ENCODE measurements at regions not wholly inside any gene's neighbourhood (a gene's known extent, or its start where the extent isn't known, plus 50 kb on each side); places are given as distances from the start of the nearest gene placed in this dataset.

DNA sequence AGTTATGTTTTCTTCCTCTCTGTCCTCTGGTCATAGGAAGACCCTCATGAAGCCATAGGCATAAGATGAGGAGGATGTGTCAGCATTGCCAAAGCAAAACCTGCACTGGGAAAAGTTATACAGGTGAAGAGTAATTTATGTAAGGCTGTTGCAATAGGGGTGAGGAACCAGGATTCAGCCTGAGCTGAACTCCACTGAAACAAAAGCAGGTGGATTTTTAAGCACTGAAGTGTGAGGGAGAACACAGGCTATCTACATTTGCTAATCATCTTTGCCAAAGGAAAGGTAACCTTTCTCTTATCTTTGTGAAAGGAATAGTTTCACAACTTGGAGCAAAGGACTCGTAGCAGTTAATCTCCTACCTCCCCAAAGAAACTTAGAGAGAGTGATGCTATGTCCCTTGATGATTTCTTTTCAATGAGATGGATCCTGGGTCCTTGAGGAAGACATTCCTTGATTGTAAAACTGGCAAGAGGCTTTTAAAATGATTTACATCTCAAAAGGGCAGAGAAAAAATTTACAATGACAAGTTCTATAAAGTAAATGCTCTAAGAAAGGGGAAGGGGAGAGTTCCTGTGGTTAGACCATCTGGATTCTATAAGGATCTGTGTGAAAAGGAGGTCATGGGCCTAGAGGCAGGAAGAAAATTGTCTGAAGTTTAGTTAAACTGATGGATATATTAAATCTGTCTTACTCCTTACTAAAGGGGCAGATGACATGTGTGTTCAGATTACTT, 385.4 kb upstream of the CDH7 start:
- 11 to 55% methylated on average over 1 of the region's 1 CpG for WGBS, 2 donors
- no peak overlapping the region for H3K27ac ChIP-seq
- intact Hi-C loops (cut with DNase I): no loop called here
- no peak for DNase-seq
- ATAC-seq: no peak
- no peaks in the 10 kb centered on the region for H3K36me3 ChIP-seq (replicated peaks in 1 of 2; ENCODE audit: insufficient read depth in 1 of 2, low read depth in 2 of 2)
- H3K9me3 ChIP-seq: no peaks in the 10 kb centered on the region
- H3K4me1 ChIP-seq: no peaks in the 10 kb centered on the region
- no peak overlapping the region for H3K4me3 ChIP-seq
- no peaks in the 10 kb centered on the region for H3K27me3 ChIP-seq
- TF ChIP-seq POLR2A (IDR thresholded peaks at IDR 0.05) (no peak), CTCF (IDR thresholded peaks at IDR 0.05) (no peak)

- Histone ChIP-seq H3K4me1 (no peaks in the 10 kb centered on the region), H3K9me3 (no peaks in the 10 kb centered on the region), H3K27ac (no peak overlapping the region), H3K36me3 (replicated peaks in 1 of 2; ENCODE audit: insufficient read depth in 1 of 2, low read depth in 2 of 2) (no peaks in the 10 kb centered on the region), H3K4me3 (no peak overlapping the region), H3K27me3 (no peaks in the 10 kb centered on the region)
- TF ChIP-seq CTCF (IDR thresholded peaks at IDR 0.05) (no peak), POLR2A (IDR thresholded peaks at IDR 0.05) (no peak)
- intact Hi-C loops (cut with DNase I): no loop called here
- DNase-seq: no peak
- 48 to 51% methylated on average over 4 of the region's 4 CpGs for WGBS, 2 donors
- no peak for ATAC-seq
These were observed 386.7 kb upstream of the CDH7 start for GRCh38 chr18:65363911-65364632.

DNA sequence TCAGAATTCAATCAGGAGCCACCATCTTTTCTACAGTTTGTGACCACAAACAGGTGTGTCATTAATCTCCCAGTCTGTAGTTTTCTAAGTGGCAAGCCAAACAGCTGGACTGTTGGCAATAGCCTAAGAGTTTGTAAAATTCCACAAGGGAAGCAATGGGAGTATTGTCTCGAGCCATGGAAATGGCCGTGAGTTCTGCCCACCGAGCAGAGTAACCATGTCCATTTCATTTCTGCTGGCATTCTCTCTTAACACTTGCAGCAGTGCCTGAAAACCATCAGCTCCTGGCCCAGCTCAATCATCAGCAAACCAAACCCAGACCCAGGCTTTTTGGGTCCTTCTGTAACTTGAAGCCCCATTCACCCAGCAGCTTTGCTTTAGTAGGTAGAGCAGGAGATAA, 387.8 kb upstream of the CDH7 start:
- TF ChIP-seq CTCF (IDR thresholded peaks at IDR 0.05) (no peak), POLR2A (IDR thresholded peaks at IDR 0.05) (no peak)
- intact Hi-C loops (cut with DNase I): no loop called here
- ATAC-seq (no peak), DNase-seq (no peak)
- no peaks in the 10 kb centered on the region for H3K36me3 ChIP-seq (replicated peaks in 1 of 2; ENCODE audit: insufficient read depth in 1 of 2, low read depth in 2 of 2)
- 72 to 92% methylated on average over 3 of the region's 3 CpGs for WGBS, 2 donors
- H3K27ac ChIP-seq: no peak overlapping the region
- no peaks in the 10 kb centered on the region for H3K27me3 ChIP-seq
- H3K4me1 ChIP-seq: no peaks in the 10 kb centered on the region
- no peaks in the 10 kb centered on the region for H3K9me3 ChIP-seq
- H3K4me3 ChIP-seq: no peak overlapping the region

GRCh38 chr18:65359479-65359878, 391.3 kb upstream of the CDH7 start:
- Histone ChIP-seq H3K9me3 (no peaks in the 10 kb centered on the region), H3K27me3 (no peaks in the 10 kb centered on the region), H3K4me3 (no peak overlapping the region), H3K36me3 (replicated peaks in 1 of 2; ENCODE audit: insufficient read depth in 1 of 2, low read depth in 2 of 2) (no peaks in the 10 kb centered on the region), H3K27ac (no peak overlapping the region), H3K4me1 (no peaks in the 10 kb centered on the region)
- ATAC-seq: no peak
- intact Hi-C loops (cut with DNase I): no loop called here
- WGBS, 2 donors: 71 to 85% methylated on average over 1 of the region's 1 CpG
- TF ChIP-seq POLR2A (IDR thresholded peaks at IDR 0.05): no peak
- no peak for TF ChIP-seq CTCF (IDR thresholded peaks at IDR 0.05)
- no peak for DNase-seq

Data from body of pancreas (tissue), 4 donors.